H9 (cell line): ENCODE measurements at regions not wholly inside any gene's neighbourhood (a gene's known extent, or its start where the extent isn't known, plus 50 kb on each side); places are given as distances from the start of the nearest gene placed in this dataset.

Experiments
- DNase-seq: peaks from one replicate; pipeline ENCODE4 v3.0.0-alpha.2; 2017
- H2AFZ ChIP-seq: one replicate; pipeline ENCODE4 v1.6.1; 2013; ENCODE audit warnings: mild to moderate bottlenecking, low read length, control low read depth, moderate library complexity
- H2AK5ac ChIP-seq: 2 replicates; pipeline ENCODE4 v1.6.1; 2013; ENCODE audit warnings: low read length, control low read depth, mixed read lengths; ENCODE audit not compliant: insufficient read length
- H2BK120ac ChIP-seq: one replicate; pipeline ENCODE4 v1.6.1; 2013; ENCODE audit warnings: low read depth, mild to moderate bottlenecking, low read length, control low read depth, inconsistent platforms; ENCODE audit not compliant: poor library complexity, severe bottlenecking
- H2BK12ac ChIP-seq: 2 replicates; pipeline ENCODE4 v1.6.1; 2013; ENCODE audit warnings: low read length, control low read depth, mixed read lengths, low read depth; ENCODE audit not compliant: insufficient read length
- H2BK15ac ChIP-seq: 2 replicates; pipeline ENCODE4 v1.6.1; 2013; ENCODE audit warnings: low read depth, low read length, control low read depth
- H2BK20ac ChIP-seq: one replicate; pipeline ENCODE4 v1.6.1; 2013; ENCODE audit warnings: low read depth, mild to moderate bottlenecking, low read length, control low read depth, inconsistent platforms; ENCODE audit not compliant: poor library complexity, severe bottlenecking
- H2BK5ac ChIP-seq: 2 replicates; pipeline ENCODE4 v1.6.1; 2013; ENCODE audit warnings: low read length, control low read depth, mixed read lengths; ENCODE audit not compliant: insufficient read length
- H3K14ac ChIP-seq: 2 replicates; pipeline ENCODE4 v1.6.1; 2013; ENCODE audit warnings: low read length, control low read depth; ENCODE audit not compliant: insufficient read depth
- H3K18ac ChIP-seq: 2 replicates; pipeline ENCODE4 v1.6.1; 2013; ENCODE audit warnings: low read depth, mild to moderate bottlenecking, mixed read lengths, low read length, control low read depth; ENCODE audit not compliant: insufficient read length
- H3K23ac ChIP-seq: 2 replicates; pipeline ENCODE4 v1.6.1; 2013; ENCODE audit warnings: low read length, control low read depth, mixed read lengths, low read depth; ENCODE audit not compliant: insufficient read length
- H3K23me2 ChIP-seq: 2 replicates; pipeline ENCODE4 v1.6.1; 2013; ENCODE audit warnings: low read depth, mild to moderate bottlenecking, mixed read lengths, low read length, control low read depth; ENCODE audit not compliant: insufficient read length, poor library complexity, severe bottlenecking
- H3K27ac ChIP-seq: 2 replicates; pipeline ENCODE4 v1.5.1; 2013; ENCODE audit warnings: low read length, control low read depth, mixed read lengths, low read depth; ENCODE audit not compliant: insufficient read length
- H3K27me3 ChIP-seq: 2 replicates; pipeline ENCODE4 v1.6.1; 2013; ENCODE audit warnings: low read length, control low read depth, inconsistent platforms; ENCODE audit not compliant: insufficient read depth
- H3K4ac ChIP-seq: 2 replicates; pipeline ENCODE4 v1.6.1; 2013; ENCODE audit warnings: low read depth, mild to moderate bottlenecking, control low read depth, inconsistent platforms, low read length, moderate library complexity
- H3K4me1 ChIP-seq: 2 replicates; pipeline ENCODE4 v1.6.1; 2013; ENCODE audit warnings: low read length, control low read depth, inconsistent platforms; ENCODE audit not compliant: insufficient read depth
- H3K4me2 ChIP-seq: 2 replicates; pipeline ENCODE4 v1.6.1; 2013; ENCODE audit warnings: low read length, control low read depth, mixed read lengths; ENCODE audit not compliant: insufficient read length, insufficient read depth
- H3K56ac ChIP-seq: 2 replicates; pipeline ENCODE4 v1.6.1; 2013; ENCODE audit warnings: low read depth, mild to moderate bottlenecking, mixed read lengths, low read length, control low read depth; ENCODE audit not compliant: insufficient read length
- H3K79me1 ChIP-seq: 2 replicates; pipeline ENCODE4 v1.6.1; 2013; ENCODE audit warnings: low read depth, mild to moderate bottlenecking, moderate library complexity, low read length, control low read depth, inconsistent platforms; ENCODE audit not compliant: insufficient read depth, poor library complexity, severe bottlenecking
- H3K79me2 ChIP-seq: 2 replicates; pipeline ENCODE4 v1.6.1; 2013; ENCODE audit warnings: low read length, control low read depth, inconsistent platforms; ENCODE audit not compliant: insufficient read depth
- H3K9ac ChIP-seq: 2 replicates; pipeline ENCODE4 v1.6.1; 2013; ENCODE audit warnings: low read length, control low read depth, mixed read lengths; ENCODE audit not compliant: insufficient read length; ENCODE audit errors: extremely low read depth
- H3K9me3 ChIP-seq: one replicate; pipeline ENCODE4 v1.6.1; 2013; ENCODE audit warnings: low read depth, low read length, inconsistent platforms; ENCODE audit not compliant: control insufficient read depth
- H3T11ph ChIP-seq: one replicate; pipeline ENCODE4 v1.6.1; 2013; ENCODE audit warnings: mild to moderate bottlenecking, low read length, control low read depth, inconsistent platforms
- H4K20me1 ChIP-seq: one replicate; pipeline ENCODE4 v1.6.1; 2013; ENCODE audit not compliant: control insufficient read depth, insufficient read length, insufficient read depth
- H4K5ac ChIP-seq: 2 replicates; pipeline ENCODE4 v1.6.1; 2013; ENCODE audit warnings: low read depth, mild to moderate bottlenecking, mixed read lengths, low read length, control low read depth; ENCODE audit not compliant: insufficient read length
- H4K8ac ChIP-seq: replicated peaks from 2 replicates; pipeline ENCODE4 v1.6.1; 2013; ENCODE audit warnings: low read length, control low read depth, mixed read lengths, low read depth; ENCODE audit not compliant: insufficient read length
- H4K91ac ChIP-seq: 2 replicates; pipeline ENCODE4 v1.6.1; 2013; ENCODE audit warnings: low read depth, mild to moderate bottlenecking, moderate library complexity, mixed read lengths, low read length, control low read depth; ENCODE audit not compliant: insufficient read length
- H3K27ac Mint-ChIP-seq, 3 experiments: 2 replicates in 2 of 3; 3 replicates in 1 of 3; pipeline ENCODE4 v1.8.0; 2020 to 2021; ENCODE audit warnings: mixed read lengths in 3 of 3, mild to moderate bottlenecking in 1 of 3, moderate library complexity in 1 of 3
- H3K27me3 Mint-ChIP-seq: 2 replicates; pipeline ENCODE4 v1.8.0; 2021; ENCODE audit warnings: low read depth, mild to moderate bottlenecking, moderate library complexity, mixed read lengths
- H3K36me3 Mint-ChIP-seq, 3 experiments: 2 replicates in 2 of 3; 3 replicates in 1 of 3; pipeline ENCODE4 v1.8.0; 2020 to 2021; ENCODE audit warnings: low read depth in 3 of 3, mixed read lengths in 3 of 3; ENCODE audit not compliant: insufficient read depth in 1 of 3
- H3K4me1 Mint-ChIP-seq, 2 experiments: 2 replicates each; pipeline ENCODE4 v1.8.0; 2020; ENCODE audit warnings: mixed read lengths in 2 of 2
- H3K4me3 Mint-ChIP-seq, 2 experiments: 2 replicates in 1 of 2; 3 replicates in 1 of 2; pipeline ENCODE4 v1.8.0; 2020 to 2021; ENCODE audit warnings: mild to moderate bottlenecking in 2 of 2, mixed read lengths in 2 of 2, moderate library complexity in 1 of 2
- H3K9me3 Mint-ChIP-seq, 2 experiments: 2 replicates in 1 of 2; 3 replicates in 1 of 2; pipeline ENCODE4 v1.8.0; 2020; ENCODE audit warnings: mild to moderate bottlenecking in 2 of 2, mixed read lengths in 2 of 2, moderate library complexity in 1 of 2
- WGBS: extraction: QIAGEN DNeasy Blood & Tissue Kit; methylation state at CpG from one replicate; pipeline ENCODE4 v1.1.7; 2013; ENCODE audit warnings: missing lambda C conversion rate, low lambda C conversion rate, mixed read lengths; ENCODE audit not compliant: insufficient read length; ENCODE audit errors: extremely low coverage; 5-methylcytosine and 5-hydroxymethylcytosine counted together
- TF ChIP-seq, protein P1 (sequence below): fragments of 200-600 bp; sonication (generic); conservative IDR thresholded peaks from 3 replicates; pipeline ENCODE4 v1.8.0; 2021; ENCODE audit warnings: antibody characterized with exemption, mild to moderate bottlenecking

DNA sequence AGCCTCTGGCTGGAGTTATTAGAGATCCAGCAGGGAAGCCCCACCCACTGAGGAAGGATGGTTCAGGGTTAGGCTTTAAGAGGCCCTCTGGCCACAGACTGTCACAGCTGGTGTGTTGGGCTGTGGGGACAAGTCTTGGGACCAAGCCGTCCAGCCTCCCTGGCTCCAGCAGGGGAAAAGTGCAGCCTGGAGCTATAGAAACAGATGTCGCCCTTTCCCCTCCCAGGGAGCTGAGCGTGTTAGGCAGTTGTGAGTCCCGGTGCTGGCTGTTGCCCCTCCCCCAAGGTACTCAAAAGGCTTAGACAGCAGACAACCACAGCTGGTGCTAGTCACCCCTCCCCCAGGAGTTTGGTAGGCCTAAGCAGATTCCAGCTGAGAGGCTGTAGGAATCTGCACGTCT lies 143.4 kb downstream of the TMEM168 start:
- Histone ChIP-seq H3K56ac (no peak overlapping the region), H2BK15ac (no peak overlapping the region), H3K9ac (no peak overlapping the region), H3K4me2 (no peak overlapping the region), H3T11ph (no peak overlapping the region), H3K27me3 (no peaks in the 10 kb centered on the region), H4K8ac (no peak overlapping the region), H2BK5ac (no peak overlapping the region), H4K5ac (no peak overlapping the region), H3K4ac (no peak overlapping the region), H3K14ac (peak overlapping the region; percentile 25; the same call in 1 of the 2 replicates), H3K9me3 (no peaks in the 10 kb centered on the region), H2BK12ac (no peak overlapping the region), H4K20me1 (no peaks in the 10 kb centered on the region), H3K79me1 (no peaks in the 10 kb centered on the region), H2BK20ac (no peak overlapping the region), H3K23ac (no peak overlapping the region), H2BK120ac (no peak overlapping the region), H4K91ac (no peak overlapping the region), H3K23me2 (no peaks in the 10 kb centered on the region), H3K4me1 (no peaks in the 10 kb centered on the region; the same call in 1 of the 2 replicates), H2AK5ac (no peak overlapping the region), H3K27ac (no peak overlapping the region), H3K79me2 (no peaks in the 10 kb centered on the region), H2AFZ (no peak overlapping the region), H3K18ac (peak overlapping the region; percentile 74)
- H3K9me3 Mint-ChIP-seq, result peaks cover 25 to 35% of the 10 kb centered on the region in 2 experiments
- peak; percentile 77 for DNase-seq
- no CpG with 5 or more reads among the region's 5 CpGs for WGBS
- H3K27ac Mint-ChIP-seq, result no peak overlapping the region; a peak in 1 of 7 replicates
- peaks cover 11 to 33% (median 11%) of the 10 kb centered on the region in 3 experiments; a peak in 6 of 7 replicates for H3K36me3 Mint-ChIP-seq
- TF ChIP-seq, protein P1, sequence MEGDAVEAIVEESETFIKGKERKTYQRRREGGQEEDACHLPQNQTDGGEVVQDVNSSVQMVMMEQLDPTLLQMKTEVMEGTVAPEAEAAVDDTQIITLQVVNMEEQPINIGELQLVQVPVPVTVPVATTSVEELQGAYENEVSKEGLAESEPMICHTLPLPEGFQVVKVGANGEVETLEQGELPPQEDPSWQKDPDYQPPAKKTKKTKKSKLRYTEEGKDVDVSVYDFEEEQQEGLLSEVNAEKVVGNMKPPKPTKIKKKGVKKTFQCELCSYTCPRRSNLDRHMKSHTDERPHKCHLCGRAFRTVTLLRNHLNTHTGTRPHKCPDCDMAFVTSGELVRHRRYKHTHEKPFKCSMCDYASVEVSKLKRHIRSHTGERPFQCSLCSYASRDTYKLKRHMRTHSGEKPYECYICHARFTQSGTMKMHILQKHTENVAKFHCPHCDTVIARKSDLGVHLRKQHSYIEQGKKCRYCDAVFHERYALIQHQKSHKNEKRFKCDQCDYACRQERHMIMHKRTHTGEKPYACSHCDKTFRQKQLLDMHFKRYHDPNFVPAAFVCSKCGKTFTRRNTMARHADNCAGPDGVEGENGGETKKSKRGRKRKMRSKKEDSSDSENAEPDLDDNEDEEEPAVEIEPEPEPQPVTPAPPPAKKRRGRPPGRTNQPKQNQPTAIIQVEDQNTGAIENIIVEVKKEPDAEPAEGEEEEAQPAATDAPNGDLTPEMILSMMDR, result no peak
- peaks cover 10 to 11% of the 10 kb centered on the region in 2 experiments for H3K4me1 Mint-ChIP-seq
- no peak overlapping the region for H3K4me3 Mint-ChIP-seq
- no peaks in the 10 kb centered on the region; the same call in 1 of the 2 replicates for H3K27me3 Mint-ChIP-seq
